ENCODE measurements at regions not wholly inside any gene's neighbourhood (a gene's known extent, or its start where the extent isn't known, plus 50 kb on each side); places are given as distances from the start of the nearest gene placed in this dataset.
A peak's percentile ranks its signal among the peaks of the same experiment; 100 is the strongest.

DNA sequence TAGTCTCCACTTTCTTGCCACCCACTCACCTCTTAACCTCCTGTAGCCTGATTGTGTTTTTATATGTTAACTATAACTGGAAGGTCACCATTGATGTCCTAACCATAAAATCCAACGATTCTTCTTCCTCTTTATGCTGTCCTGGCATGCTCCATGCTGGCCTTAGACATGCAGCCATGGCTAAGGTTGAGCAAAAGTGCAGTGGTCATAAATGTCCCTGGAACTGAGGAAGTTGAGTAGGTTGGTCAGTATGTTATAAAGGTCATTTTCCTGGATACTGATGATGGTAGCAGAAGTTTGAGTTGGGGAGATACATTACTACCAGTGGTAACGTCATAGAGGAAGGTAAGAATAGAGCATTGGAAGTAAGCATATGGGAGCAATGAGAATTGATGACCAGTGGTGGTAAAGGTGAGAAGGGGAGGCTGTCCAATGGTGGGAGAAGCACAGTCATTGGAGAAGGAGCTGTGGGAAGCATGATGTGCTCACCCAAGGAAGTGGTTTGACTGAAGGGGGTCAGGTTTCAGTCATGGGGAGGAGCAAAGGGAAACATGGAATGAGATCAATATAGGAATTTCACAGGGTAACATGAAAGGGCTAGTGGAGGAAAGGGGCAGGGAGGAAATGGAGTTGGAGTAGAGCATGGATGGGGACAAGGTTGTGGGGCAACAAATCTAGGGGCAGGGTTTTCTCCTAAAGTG lies 240.8 kb downstream of the DACT1 start:
- H3K9me3 ChIP-seq = no peaks in the 10 kb centered on the region
- no peaks in the 10 kb centered on the region for H3K27me3 ChIP-seq
- DNase-seq = no peak
- H3K4me3 ChIP-seq = no peak overlapping the region
- H3K27ac ChIP-seq = no peak overlapping the region
- no peak for TF ChIP-seq POLR2A (IDR thresholded peaks at IDR 0.05)
- no peak for TF ChIP-seq CTCF (IDR thresholded peaks at IDR 0.05)
- H3K36me3 ChIP-seq = no peaks in the 10 kb centered on the region
- no peaks in the 10 kb centered on the region for H3K4me1 ChIP-seq

DNA sequence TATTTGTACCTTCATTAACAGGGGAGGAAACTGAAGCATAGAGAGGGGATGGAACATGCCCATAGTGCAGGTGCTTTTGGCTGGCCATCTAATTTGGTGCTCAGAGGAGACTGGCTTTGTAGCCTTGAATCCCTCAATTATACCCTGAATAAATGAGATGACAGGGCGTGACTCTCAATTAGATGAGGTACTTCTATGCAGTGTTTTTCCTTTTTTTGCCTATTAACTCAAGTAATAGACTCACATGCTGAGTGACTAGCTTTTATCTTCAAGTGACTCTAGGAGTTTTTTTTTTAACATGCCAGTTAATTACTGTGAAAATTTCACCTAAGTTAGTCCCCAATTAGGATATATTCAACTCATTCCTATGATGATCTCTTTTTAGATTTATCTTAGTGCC lies 243.7 kb downstream of the DACT1 start:
- no peak for DNase-seq
- no peak overlapping the region for H3K27ac ChIP-seq
- no peaks in the 10 kb centered on the region for H3K4me1 ChIP-seq
- H3K36me3 ChIP-seq = no peaks in the 10 kb centered on the region
- H3K9me3 ChIP-seq = no peaks in the 10 kb centered on the region
- H3K4me3 ChIP-seq = no peak overlapping the region
- no peaks in the 10 kb centered on the region for H3K27me3 ChIP-seq
- no peak for TF ChIP-seq CTCF (IDR thresholded peaks at IDR 0.05)
- no peak for TF ChIP-seq POLR2A (IDR thresholded peaks at IDR 0.05)

- no peaks in the 10 kb centered on the region for H3K9me3 ChIP-seq
- no peaks in the 10 kb centered on the region for H3K36me3 ChIP-seq
- H3K27ac ChIP-seq = no peak overlapping the region
- no peak for DNase-seq
- H3K27me3 ChIP-seq = no peaks in the 10 kb centered on the region
- no peaks in the 10 kb centered on the region for H3K4me1 ChIP-seq
- no peak overlapping the region for H3K4me3 ChIP-seq
- TF ChIP-seq CTCF (IDR thresholded peaks at IDR 0.05) (no peak), POLR2A (IDR thresholded peaks at IDR 0.05) (no peak)
These were observed 244.8 kb downstream of the DACT1 start for GRCh38 chr14:58882577-58883018.

DNA sequence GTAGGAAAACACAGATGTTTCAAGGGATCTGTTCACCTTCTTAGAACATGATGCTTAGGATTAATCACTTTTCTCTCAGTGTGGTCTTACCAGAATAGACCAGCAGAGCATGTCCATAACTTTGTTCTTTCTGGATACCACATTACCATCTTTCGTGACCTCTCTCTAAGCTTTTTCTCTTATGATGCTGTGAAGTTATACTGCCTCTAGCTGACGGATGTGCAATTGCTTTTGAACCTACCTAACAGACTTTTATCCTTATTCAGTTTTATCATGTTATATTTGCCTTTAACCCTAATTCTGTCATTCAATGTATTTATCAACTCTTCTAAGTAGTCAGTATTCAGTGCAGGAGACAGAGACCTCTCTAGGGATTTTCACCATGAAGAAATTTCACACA lies 246.7 kb downstream of the DACT1 start:
- H3K4me3 ChIP-seq = no peak overlapping the region
- no peaks in the 10 kb centered on the region for H3K27me3 ChIP-seq
- H3K4me1 ChIP-seq = no peaks in the 10 kb centered on the region
- H3K36me3 ChIP-seq = no peaks in the 10 kb centered on the region
- no peak overlapping the region for H3K27ac ChIP-seq
- DNase-seq = no peak
- H3K9me3 ChIP-seq = no peaks in the 10 kb centered on the region
- TF ChIP-seq POLR2A (IDR thresholded peaks at IDR 0.05) (no peak), CTCF (IDR thresholded peaks at IDR 0.05) (peak in 3 of 6 experiments; percentile 30 to 33 (median 31))

GRCh38 chr14:58887931-58888330 lies 250.2 kb downstream of the DACT1 start:
- no peaks in the 10 kb centered on the region for H3K9me3 ChIP-seq
- H3K4me3 ChIP-seq = no peak overlapping the region
- no peaks in the 10 kb centered on the region for H3K27me3 ChIP-seq
- no peaks in the 10 kb centered on the region for H3K36me3 ChIP-seq
- TF ChIP-seq CTCF (IDR thresholded peaks at IDR 0.05) (no peak), POLR2A (IDR thresholded peaks at IDR 0.05) (no peak)
- no peak overlapping the region for H3K27ac ChIP-seq
- no peak for DNase-seq
- H3K4me1 ChIP-seq = no peaks in the 10 kb centered on the region

All from Peyer's patch (tissue), 4 donors.